NCI-H187 treated with DMSO at 0.1 percent for 48 hours (cell line): ENCODE measurements at regions not wholly inside any gene's neighbourhood (a gene's known extent, or its start where the extent isn't known, plus 50 kb on each side); places are given as distances from the start of the nearest gene placed in this dataset.

Experiments used
- DNase-seq: peaks from one replicate; lab custom pipeline; 2025; lab: John Stamatoyannopoulos, UW

- no peak for DNase-seq
Measured at GRCh38 chr16:85256190-85256739, 144.0 kb upstream of the CIBAR2 start.

- DNase-seq = no peak
Measured at GRCh38 chr16:85257483-85257882, 145.2 kb upstream of the CIBAR2 start.

- no peak for DNase-seq
Measured at GRCh38 chr16:85258166-85258565, 145.9 kb upstream of the CIBAR2 start.

- DNase-seq = no peak
Measured at GRCh38 chr16:85258629-85259028, 146.4 kb upstream of the CIBAR2 start.

GRCh38 chr16:85259115-85259831 lies 147.0 kb upstream of the CIBAR2 start:
- no peak for DNase-seq

- no peak for DNase-seq
Measured at GRCh38 chr16:85259832-85260167, 147.5 kb upstream of the CIBAR2 start.

GRCh38 chr16:85261204-85261603 lies 148.9 kb upstream of the CIBAR2 start:
- no peak for DNase-seq

- no peak for DNase-seq
Measured at GRCh38 chr16:85261657-85262557, 149.6 kb upstream of the CIBAR2 start.

- no peak for DNase-seq
Measured at GRCh38 chr16:85262558-85263238, 150.4 kb upstream of the CIBAR2 start.

- DNase-seq = no peak
Measured at GRCh38 chr16:85263239-85263585, 150.9 kb upstream of the CIBAR2 start.

- no peak for DNase-seq
Measured at GRCh38 chr16:85264752-85265151, 152.5 kb upstream of the CIBAR2 start.

GRCh38 chr16:85265161-85265784 lies 153.0 kb upstream of the CIBAR2 start:
- no peak for DNase-seq

- DNase-seq = no peak
Measured at GRCh38 chr16:85265810-85266209, 153.5 kb upstream of the CIBAR2 start.

GRCh38 chr16:85266857-85267256 lies 154.6 kb upstream of the CIBAR2 start:
- no peak for DNase-seq

GRCh38 chr16:85267414-85267945 lies 155.2 kb upstream of the CIBAR2 start:
- DNase-seq = no peak

GRCh38 chr16:85269165-85269564 lies 156.9 kb upstream of the CIBAR2 start:
- no peak for DNase-seq

- no peak for DNase-seq
Measured at GRCh38 chr16:85270374-85270773, 158.1 kb upstream of the CIBAR2 start.

GRCh38 chr16:85271198-85271597 lies 158.9 kb upstream of the CIBAR2 start:
- no peak for DNase-seq

- DNase-seq = no peak
Measured at GRCh38 chr16:85273293-85273692, 161.0 kb upstream of the CIBAR2 start.

- DNase-seq = no peak
Measured at GRCh38 chr16:85274501-85274900, 162.2 kb upstream of the CIBAR2 start.

GRCh38 chr16:85274924-85275323 lies 162.7 kb upstream of the CIBAR2 start:
- DNase-seq = no peak
